GM18507 (cell line): ENCODE measurements at regions not wholly inside any gene's neighbourhood (a gene's known extent, or its start where the extent isn't known, plus 50 kb on each side); places are given as distances from the start of the nearest gene placed in this dataset.

Experiments
- DNase-seq: peaks from one replicate; pipeline ENCODE4 v3.0.0; 2011; ENCODE audit warnings: low read depth; ENCODE audit not compliant: insufficient read length; ENCODE audit errors: extremely low spot score
- FAIRE-seq: peaks from 2 replicates; lab custom pipeline; 2011; peaks lifted over from hg19 to GRCh38; lab: Jason Lieb, UNC

DNA sequence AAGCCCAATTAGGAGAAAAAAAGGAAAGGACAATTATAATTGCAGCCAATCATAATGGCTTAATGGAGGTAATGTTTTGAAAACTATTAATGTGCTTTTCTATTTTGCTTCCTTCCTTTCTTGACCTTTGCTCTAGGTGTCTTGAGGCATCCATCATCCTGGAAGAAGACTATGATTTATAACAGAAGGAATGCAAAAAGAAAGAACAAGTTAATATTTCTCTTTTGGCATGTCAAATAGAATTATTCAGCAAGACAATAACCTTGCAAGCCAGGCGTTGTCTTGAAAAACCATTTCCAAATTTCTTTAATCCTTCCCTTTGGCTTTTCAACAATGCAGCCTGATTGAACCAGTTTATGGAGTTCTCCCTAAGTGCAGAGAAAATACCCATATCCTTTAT is 107.7 kb upstream of the USP24 start:
- DNase-seq, result no peak
- no peak for FAIRE-seq

DNA sequence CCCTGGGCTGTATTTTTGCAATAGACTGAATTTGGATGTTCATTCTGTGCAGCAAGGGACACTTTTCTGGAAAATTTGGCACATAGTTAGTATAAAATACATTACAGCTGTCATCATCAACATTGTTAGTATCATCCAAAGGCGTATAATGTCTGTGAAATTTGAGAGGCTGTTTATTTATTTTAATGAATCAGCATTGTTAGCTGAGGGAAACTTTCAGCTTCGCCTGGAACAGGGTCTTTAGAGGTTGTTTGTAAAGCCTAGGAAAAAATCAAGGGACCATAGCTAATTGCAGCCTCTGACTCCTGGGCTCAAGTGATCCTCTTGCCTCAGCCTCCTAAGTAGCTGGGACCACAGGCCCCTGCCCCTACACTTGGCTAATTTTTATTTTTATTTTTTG is 106.8 kb upstream of the USP24 start:
- FAIRE-seq (no peak), DNase-seq (no peak)

DNA sequence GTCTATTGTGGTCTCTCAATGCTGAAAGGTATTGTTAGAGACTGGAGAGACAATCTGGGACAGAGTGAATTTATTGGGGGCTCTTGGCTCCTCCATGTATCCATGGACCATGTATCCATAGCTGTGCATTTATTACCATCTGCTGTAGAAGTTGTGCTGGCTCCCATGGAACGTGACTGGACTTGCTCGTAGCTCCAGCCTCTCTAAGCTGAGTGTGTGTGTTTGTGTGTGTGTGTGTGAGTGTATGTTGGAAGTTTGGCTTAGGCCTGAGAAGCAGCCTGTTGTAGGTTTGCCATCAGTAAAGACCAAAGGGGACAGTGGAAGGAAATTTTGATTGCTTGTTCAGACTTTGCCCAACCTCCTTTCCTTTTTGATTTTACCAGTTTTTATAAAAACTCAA is 105.7 kb upstream of the USP24 start:
- DNase-seq (no peak), FAIRE-seq (no peak)

DNA sequence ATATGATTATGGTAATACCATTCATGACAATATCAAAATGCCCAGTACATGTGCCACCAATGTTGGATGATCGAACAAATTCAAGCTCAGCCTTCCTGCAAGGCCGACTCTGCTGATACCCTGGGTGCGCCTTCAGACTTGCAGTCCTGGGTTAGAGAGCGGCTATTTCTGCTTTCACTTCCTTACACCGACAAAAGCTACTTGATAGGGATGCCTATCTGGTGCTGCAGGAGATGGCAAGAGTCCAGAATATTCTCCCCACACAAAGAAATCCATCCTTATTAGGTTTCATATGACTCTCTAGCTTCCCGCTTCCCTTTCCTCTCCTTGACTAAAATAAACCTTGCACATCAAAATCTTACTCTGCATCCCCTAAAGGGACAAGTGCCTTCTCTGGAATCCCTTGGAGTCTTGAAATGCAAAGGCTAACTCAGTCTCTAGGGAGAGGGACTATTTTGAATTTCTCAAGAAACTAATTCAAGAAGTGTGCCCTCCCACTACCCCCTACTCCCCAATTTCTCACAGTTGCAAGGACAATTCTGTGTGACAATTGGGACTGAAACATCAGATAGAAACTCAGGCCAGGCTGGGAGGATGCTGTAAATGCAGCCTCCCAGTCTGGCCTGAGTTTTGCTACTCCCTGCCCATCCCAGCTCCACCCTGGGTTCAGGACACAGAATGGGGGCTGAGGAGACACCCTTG is 103.1 kb upstream of the USP24 start:
- DNase-seq (no peak), FAIRE-seq (no peak)

DNA sequence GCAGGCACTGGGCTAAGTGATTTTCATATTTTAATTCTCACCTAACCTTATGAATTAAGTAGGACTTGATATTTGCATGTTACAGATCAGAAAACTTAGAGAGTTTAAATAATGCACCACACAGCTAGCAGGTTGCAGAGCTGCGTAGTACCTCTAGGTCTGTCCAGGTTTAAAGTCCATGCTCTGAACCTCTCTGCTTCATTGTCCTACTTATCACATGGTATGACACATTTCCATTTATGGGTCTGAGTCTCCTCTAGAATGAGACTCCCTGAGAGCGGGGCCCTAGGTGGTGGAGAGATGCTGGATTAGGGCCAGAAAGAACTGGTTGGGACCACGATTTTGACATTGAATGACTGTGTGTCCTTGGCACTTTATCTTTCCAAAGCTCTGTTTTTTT is 102.5 kb upstream of the USP24 start:
- FAIRE-seq (no peak), DNase-seq (no peak)

DNA sequence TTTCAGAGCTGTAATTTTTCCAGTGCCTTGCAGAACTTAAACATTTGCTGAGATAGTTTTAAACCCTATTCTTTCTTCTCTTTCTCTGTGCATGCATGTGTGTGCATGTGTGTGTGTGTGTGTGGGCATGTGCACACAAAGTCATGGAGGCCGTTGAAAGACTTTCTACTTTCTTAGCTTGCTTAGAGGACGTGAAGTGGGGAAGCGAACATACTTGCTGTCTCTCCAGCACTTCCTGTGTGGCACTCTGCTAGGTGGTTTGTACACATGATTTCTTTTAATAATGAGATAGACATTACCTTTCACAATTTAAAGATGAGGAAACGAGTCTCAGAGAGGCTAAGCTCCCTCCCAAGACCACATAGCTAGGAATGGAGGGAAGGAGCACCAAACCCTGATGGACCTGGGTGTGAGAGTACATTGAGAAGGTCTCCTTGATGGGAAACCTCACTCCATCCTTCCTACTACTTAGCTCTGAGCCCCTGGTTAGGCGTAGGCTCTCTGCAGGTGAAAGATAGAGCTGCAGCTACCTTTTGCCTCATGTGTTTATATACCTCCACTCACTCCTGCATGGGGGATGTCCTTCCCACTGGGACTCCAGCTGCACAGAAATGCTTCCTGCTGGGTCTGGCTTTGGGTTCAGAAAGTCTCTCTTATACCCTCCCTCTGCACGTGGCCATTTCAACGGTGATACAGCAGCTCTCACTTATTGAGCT is 101.9 kb upstream of the USP24 start:
- FAIRE-seq (no peak), DNase-seq (no peak)

DNA sequence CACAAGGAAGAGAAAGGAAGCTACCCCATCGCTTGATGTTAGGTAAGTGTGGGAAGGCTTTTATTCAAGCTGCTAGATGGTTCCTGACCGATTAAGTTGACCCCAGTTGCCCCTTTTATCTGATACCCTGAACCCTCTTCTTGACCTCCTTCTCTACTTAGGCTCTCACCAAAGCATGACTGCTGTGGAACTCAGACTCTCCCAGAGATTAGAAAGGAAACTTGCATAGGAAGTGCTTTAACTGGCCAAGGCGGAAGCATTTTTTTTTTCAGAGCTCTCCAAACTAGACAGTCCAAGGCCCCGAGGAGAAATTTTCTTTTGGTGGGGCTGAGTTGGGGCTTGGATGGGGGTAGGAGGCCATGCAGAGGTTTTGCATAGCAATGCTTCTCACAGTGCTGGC is 101.3 kb upstream of the USP24 start:
- FAIRE-seq (no peak), DNase-seq (no peak)

DNA sequence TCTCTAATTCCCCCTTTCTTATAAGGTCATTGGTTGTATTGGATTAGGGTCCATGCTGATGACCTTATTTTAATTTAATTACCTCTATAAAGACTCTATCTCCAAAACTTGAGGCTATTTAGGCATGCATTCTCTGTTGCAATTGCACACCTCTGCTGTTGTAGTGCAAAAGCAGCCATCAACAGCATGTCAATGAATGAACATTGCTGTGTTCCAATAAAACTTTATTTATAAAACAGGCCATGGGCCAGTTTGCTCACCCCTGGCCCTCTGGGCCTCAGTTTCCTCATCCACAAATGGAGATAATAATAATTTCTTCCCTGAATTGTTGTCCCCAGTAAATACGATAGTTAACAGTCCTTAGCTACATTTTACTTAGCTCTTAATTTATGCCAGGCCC is 100.4 kb upstream of the USP24 start:
- DNase-seq, result no peak
- FAIRE-seq, result no peak

DNA sequence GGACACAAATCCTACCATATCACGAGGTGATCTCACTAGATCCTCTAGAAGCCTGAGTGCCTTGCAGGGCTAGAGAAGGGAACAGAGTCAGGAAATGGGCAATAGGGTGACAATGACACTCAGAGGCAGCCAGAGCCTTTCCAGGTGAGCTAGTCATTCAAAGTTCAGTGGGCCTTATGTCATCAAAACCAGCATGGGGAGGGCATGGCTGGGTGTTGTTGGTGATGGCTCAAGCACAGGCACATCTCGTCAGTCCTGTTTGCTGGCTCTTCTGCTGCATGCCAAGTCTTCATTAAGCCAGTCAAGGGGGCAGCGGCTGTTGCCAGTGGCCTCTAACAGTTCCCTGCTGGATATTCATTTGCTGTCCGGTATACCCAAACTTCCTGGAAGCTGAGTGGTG is 99.6 kb upstream of the USP24 start:
- DNase-seq, result no peak
- no peak for FAIRE-seq

DNA sequence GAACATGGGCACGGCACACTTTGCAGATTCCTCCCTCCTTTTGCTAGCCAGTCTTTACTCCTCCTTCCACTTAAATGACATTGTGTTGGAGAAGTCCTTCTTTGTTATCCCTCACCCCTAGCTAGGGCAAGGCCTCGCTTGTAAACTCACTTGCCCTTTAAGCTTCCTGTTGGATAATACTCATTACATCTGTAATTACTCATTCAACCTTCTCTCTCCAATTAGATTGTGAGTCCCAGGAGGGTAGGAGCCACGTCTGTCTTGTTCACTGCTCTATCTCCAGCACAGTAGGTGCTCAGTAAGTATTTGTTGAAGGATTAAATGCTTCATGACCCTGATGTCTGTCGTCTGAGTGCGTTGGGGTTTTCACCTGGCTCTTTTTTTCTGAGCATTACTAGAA is 98.7 kb upstream of the USP24 start:
- DNase-seq, result no peak
- FAIRE-seq, result no peak

DNA sequence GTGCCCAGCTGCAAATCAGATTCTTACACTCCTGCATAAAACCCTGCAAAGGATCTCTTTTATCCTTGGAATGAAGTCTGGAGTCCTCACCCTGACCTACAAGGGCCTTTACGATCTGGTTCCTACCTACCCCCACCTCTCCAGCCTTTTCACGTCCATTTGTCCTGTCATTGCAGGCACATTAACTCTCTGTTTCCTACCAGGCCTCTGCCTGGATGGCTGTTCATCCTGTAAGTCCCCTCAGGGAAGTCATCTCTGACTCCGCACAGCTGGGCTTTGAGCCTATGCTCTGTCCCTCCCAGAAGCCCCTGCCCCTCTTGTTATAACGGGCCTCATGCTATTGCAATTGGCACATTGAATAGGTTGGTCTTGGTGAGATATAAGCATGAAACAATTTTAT is 96.8 kb upstream of the USP24 start:
- FAIRE-seq (no peak), DNase-seq (no peak)

DNA sequence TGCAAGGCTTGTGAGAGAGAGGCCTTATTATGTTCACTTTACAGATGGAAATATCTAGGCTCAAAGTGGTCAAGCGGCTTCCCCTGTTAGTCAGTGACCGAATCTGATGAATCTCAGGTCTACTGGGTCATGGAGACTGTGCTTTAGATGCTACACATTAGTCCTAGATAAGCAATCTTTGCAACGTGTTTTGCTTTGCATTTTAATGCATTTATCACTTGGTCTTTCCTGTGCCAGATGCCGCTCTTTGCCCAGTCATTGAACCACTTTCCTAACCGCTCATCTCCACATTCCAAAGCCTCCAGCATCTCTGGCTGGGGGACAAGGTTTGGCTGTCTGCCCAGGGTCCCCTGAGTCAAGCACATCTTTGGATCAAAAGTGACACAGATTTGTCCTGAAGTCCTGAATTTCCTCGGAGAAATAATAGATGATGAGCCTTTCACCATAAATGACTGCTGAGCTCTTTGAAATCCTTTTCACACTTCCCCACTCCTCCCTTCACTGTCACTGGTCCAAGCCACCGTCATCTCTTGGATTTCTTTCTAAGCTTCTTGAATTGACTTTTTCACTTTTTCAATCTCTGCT is 96.0 kb upstream of the USP24 start:
- FAIRE-seq (no peak), DNase-seq (no peak)

DNA sequence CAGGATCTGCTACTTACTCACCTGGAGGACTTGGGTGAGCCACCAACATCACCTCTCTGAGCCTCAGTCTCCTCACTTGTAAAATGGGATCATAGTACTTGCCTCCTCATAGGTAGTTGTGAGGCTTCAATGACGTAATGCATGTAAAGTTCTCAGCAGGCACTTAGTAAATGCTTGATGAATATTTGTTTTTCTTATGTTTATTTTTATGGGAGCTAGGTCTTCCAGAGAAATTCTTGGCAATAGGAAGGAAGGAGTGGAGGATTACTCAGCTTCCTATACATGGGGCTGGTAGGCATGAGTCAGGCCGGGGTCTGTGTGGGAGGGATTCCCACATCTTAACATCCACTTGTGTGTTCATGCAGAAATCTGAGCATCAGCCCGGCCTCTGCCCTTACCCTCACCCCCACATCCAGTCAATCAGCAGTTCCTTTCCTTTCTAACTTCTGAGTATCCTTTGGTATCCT is 95.4 kb upstream of the USP24 start:
- FAIRE-seq, result no peak
- DNase-seq, result no peak

DNA sequence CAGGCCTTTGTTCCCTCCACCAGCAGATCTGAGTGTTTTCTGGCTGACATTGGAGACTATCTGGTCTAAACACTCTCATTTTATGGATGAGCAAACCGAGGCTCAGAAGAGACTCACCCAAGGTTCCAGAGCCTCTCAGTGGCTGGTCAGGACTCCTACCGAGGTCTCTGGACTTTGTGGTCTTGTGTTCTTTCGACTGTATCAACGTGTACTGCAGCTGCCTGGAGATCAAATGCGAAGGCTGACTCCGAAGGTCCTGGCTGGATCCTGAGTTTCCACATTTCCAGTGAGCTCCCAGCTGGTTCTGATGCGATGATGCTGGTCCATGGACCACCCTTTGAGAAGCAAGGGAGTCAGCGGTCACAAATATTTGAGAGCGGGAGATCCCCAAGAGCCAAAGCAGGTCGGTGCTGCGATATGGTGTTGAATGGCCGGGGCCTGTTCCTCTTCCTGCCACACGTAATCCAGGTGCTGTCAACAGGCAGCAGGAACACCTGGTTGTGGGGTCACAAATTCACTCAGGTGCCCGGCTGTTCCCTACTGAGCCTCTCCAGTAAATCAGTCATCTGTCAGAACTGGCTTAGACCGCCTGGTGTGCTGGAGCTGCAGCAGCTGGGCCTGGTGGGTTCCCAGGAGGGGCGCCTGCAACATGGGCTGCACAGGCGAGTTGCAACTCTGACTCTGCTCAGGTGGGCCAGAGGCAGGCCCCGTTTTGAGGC is 94.8 kb upstream of the USP24 start:
- DNase-seq, result no peak
- no peak for FAIRE-seq

DNA sequence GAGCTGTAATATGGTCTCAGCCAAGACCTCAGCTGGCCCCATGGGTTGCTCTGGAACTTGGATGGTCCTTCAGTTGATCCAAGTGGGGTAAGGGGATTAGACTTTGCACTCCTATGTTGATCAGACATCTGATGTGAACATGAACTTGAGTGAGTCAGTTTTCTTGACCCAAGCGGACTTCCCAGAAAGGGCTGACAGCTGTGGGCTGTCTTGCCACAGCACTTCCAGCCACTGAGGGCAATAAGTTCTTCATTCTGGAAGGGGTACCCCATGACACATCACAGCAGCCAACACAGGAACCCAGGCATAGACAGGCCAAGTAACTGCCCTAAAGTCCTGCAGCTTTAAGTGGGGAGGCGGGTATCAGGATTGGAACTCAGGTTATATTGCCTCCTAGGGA is 93.9 kb upstream of the USP24 start:
- FAIRE-seq, result no peak
- DNase-seq, result no peak

DNA sequence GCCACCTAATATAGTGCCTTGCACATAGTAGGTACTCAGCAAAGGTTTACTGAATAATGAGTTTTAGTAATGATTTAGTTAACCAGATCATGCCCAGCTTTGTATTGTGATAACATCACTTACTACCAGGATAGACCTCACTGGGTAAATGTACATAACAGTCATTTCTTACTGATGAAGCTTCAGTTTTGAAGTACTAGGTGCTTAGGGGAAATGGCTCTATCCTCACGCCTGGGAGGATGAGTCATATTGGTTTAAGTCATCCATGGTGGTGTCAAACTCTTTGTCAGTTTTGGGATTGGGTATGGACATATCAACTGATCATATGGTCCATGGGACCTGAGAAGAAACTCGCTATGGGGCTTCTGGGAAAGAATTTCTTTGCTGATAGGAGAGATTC is 90.6 kb upstream of the USP24 start:
- FAIRE-seq, result no peak
- DNase-seq, result no peak

DNA sequence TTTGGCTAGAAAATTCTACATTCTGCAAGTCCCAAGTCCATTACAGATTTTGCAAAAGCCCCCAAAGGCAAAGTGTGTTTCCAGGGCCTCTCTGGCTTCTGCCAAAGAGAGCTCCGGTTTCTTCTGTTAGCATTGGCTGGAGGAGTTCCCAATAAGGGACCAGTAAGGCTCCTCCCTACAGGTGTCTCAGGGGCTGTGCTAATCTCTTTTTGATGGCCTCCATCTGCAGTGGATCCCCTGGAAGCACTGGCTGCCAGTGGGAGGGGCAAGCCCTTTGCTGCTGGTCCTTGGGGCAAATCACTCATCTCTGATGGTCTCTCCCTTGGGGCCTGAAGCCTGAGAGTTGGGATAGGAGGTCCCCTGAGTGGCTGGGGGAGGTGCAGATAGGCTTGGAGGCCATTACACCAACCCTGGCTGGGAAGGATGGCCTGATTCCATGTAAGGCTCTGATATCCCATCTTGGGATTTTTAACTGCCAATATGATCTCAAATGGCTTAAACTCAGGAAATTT is 89.1 kb upstream of the USP24 start:
- no peak for DNase-seq
- FAIRE-seq, result no peak

DNA sequence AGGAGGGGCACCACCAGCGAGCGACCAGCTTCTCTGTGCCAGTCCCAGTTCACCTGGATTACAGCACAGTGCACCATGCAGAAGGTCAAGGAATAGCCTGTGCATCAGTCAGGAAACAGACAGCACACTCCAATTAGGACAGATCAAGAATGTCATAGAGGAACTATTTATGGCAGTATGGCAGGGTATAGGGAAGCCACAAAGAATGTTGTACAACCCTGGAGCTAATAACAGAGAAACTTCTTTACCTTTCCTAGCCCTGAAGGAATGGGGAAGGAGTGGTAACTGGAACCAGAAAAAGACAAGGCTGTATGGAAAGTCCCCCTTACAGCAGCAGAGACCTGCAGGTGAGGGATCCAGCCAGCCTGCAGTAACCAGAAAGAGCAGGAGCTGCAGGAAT is 87.8 kb upstream of the USP24 start:
- no peak for FAIRE-seq

DNA sequence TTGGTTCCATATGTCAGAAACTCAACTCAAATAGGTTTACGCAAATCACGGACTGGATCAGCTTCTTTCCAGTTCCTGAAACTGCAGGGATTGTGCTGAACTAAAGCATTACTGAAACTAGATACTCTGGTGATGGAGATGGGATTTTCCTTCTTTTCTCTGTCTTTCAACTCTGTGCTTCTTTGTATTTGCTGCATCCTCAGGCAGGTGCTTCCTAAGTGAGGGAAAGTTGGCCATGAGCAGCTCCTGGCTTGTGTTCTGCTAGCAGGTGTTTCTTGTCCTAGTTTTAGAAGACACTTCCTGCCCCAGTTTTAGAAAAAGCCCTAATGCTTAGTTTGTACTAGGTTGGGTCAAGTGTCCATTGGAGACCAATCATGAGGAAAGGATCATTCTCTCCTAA is 86.7 kb upstream of the USP24 start:
- no peak for DNase-seq
- FAIRE-seq, result no peak

More for the DNA sequence above, 87.8 kb upstream of the USP24 start:
- no peak for DNase-seq

DNA sequence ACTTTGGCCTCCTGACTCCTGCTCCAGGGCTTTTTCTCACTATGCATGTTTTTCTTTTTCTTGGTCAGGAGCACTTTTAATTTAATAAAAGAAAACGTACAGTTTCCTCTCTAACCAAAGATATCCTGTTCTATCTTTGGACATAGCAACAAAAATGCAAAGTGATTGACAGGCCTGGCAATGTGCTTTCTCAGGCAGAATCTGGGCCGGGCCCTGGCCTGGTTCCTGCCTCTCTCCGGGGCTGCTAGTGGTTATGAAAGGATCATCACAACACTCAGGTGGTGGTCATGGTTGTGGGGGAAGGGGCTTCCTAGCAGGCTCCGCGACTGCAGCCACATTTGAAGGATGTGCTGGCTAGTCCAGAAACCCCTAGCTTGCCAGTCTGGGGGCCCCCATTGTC is 85.8 kb upstream of the USP24 start:
- DNase-seq (no peak), FAIRE-seq (no peak)
